Neural progenitor cell (in vitro differentiated cells): ENCODE measurements at regions not wholly inside any gene's neighbourhood (a gene's known extent, or its start where the extent isn't known, plus 50 kb on each side); places are given as distances from the start of the nearest gene placed in this dataset.

Experiments
- EZH2 ChIP-seq: fragments of 200-600 bp; sonication (generic); IDR thresholded peaks from 2 replicates; pipeline ENCODE4 v1.6.1; 2017; ENCODE audit warnings: antibody characterized with exemption, mild to moderate bottlenecking, moderate library complexity
- EZH2phosphoT487 ChIP-seq: fragments of 200-600 bp; sonication (generic); IDR thresholded peaks from 2 replicates; pipeline ENCODE4 v1.6.1; 2017; ENCODE audit warnings: antibody characterized with exemption
- TF ChIP-seq, protein P1 (sequence below): fragments of 200-600 bp; sonication (generic); IDR thresholded peaks from 2 replicates; pipeline ENCODE4 v1.5.1; 2017; ENCODE audit warnings: antibody characterized with exemption, mild to moderate bottlenecking

DNA sequence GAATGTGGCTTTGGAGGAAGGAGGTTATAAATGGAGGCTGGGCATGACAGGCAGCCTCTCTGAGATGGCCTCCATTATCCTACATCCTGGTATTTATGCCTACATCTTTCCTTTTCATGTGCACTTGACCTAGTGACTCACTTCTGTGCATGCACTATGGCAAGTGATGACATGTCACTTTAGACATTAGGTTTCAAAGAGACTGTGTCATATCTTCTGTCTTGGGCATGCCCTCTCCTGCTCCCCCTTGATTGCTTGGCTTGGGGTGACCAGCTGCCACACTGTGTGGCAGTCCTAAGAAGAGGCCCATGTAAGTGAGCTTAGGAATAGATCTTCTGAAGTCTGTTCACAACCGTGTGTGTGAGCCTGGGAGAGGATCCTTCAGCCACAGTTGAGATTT, 472.8 kb downstream of the FGF9 start:
- TF ChIP-seq, protein P1, sequence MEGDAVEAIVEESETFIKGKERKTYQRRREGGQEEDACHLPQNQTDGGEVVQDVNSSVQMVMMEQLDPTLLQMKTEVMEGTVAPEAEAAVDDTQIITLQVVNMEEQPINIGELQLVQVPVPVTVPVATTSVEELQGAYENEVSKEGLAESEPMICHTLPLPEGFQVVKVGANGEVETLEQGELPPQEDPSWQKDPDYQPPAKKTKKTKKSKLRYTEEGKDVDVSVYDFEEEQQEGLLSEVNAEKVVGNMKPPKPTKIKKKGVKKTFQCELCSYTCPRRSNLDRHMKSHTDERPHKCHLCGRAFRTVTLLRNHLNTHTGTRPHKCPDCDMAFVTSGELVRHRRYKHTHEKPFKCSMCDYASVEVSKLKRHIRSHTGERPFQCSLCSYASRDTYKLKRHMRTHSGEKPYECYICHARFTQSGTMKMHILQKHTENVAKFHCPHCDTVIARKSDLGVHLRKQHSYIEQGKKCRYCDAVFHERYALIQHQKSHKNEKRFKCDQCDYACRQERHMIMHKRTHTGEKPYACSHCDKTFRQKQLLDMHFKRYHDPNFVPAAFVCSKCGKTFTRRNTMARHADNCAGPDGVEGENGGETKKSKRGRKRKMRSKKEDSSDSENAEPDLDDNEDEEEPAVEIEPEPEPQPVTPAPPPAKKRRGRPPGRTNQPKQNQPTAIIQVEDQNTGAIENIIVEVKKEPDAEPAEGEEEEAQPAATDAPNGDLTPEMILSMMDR, result no peak
- TF ChIP-seq EZH2 (no peak), EZH2phosphoT487 (no peak)
